ENCODE measurements at regions not wholly inside any gene's neighbourhood (a gene's known extent, or its start where the extent isn't known, plus 50 kb on each side); places are given as distances from the start of the nearest gene placed in this dataset.

DNA sequence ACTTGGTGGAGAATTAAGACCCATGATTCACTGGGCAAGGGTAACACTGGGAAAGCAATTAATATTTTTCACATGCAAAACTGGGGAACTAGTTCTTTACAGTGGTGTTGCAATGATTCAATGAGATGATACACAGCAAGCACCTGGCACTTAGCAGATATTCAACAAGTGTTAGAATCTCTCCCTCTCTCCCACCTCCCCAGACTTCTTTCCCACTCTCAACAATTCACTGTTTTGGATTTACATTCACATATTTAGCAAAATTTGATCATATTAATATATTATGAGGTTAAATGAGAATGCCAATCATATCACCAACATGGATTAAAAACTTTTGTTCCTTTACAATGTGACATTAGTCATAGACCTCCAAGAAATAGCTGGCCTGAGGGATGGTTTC lies 223.1 kb upstream of the GRIP1 start:
- H3K27ac ChIP-seq (ENCODE audit: insufficient read depth in 1 of 2, low read depth in 1 of 2, low read length in 2 of 2, poor library complexity in 1 of 2, severe bottlenecking in 2 of 2): no peak overlapping the region
- peaks cover 0 to 9% (median 4%) of the 10 kb centered on the region in 4 experiments for H3K4me1 ChIP-seq (ENCODE audit: control extremely low read depth in 1 of 4, control insufficient read depth in 4 of 4, insufficient read depth in 4 of 4, low read length in 3 of 4)
- CTCF ChIA-PET: no interaction called here
- no peaks in the 10 kb centered on the region for H3K9me3 ChIP-seq (ENCODE audit: control extremely low read depth in 1 of 5, control insufficient read depth in 4 of 5, insufficient read depth in 2 of 5, low read depth in 1 of 5, low read length in 4 of 5)
- DNase-seq: no peak
- POLR2A ChIA-PET: no interaction called here
- H3K36me3 ChIP-seq (ENCODE audit: control insufficient read depth in 4 of 4, insufficient read depth in 4 of 4, low read length in 3 of 4): no peaks in the 10 kb centered on the region
- no peak overlapping the region for H3K4me3 ChIP-seq (ENCODE audit: control insufficient read depth in 1 of 7, extremely low read depth in 1 of 7, insufficient read depth in 4 of 7, low read depth in 2 of 7, low read length in 6 of 7)
- H3K27me3 ChIP-seq (replicated peaks in 2 of 5; ENCODE audit: control insufficient read depth in 4 of 5, insufficient read depth in 5 of 5, low read length in 4 of 5): no peaks in the 10 kb centered on the region

DNA sequence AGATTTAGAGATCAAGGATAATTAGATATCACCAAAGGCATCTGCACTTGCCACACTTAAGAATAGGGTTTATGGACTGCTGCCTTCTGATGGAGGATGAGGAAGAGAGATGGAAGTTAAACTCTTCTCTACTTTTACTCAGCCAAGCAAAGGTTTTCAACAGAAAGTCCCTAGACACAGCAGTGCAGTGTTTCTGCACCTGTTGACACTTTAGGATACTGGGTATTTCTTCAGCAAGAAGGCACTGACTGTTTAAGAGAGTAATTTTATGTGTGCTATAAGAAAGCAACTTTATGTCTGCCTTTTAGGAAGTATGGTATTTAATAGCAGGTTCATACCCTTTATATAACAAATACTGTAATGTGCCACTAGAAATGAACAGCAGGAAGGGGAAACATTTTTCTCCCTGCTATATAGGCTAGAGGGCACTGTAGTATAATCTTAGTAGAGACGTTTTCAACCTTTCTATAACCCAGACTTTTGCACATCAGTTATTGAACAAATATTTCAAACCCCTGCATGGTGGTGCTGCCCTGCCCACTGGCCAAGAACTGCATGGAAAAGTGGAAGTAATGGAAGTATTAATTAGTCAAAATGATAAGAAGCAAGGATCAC lies 225.0 kb upstream of the GRIP1 start:
- H3K36me3 ChIP-seq (ENCODE audit: control insufficient read depth in 4 of 4, insufficient read depth in 4 of 4, low read length in 3 of 4): no peaks in the 10 kb centered on the region
- no peak overlapping the region for H3K4me3 ChIP-seq (ENCODE audit: control insufficient read depth in 1 of 7, extremely low read depth in 1 of 7, insufficient read depth in 4 of 7, low read depth in 2 of 7, low read length in 6 of 7)
- no peaks in the 10 kb centered on the region for H3K27me3 ChIP-seq (replicated peaks in 2 of 5; ENCODE audit: control insufficient read depth in 4 of 5, insufficient read depth in 5 of 5, low read length in 4 of 5)
- no CpG with 5 or more reads among the region's 1 CpG for WGBS (ENCODE audit: insufficient coverage)
- DNase-seq: no peak
- H3K4me1 ChIP-seq (ENCODE audit: control extremely low read depth in 1 of 4, control insufficient read depth in 4 of 4, insufficient read depth in 4 of 4, low read length in 3 of 4): peaks cover 0 to 9% (median 4%) of the 10 kb centered on the region in 4 experiments
- no peaks in the 10 kb centered on the region for H3K9me3 ChIP-seq (ENCODE audit: control extremely low read depth in 1 of 5, control insufficient read depth in 4 of 5, insufficient read depth in 2 of 5, low read depth in 1 of 5, low read length in 4 of 5)
- POLR2A ChIA-PET: no interaction called here
- CTCF ChIA-PET: interaction anchor here (0.7 kb wide), 1 partner anchor 1019 kb away, joined by 4 read pairs; no protein-coding TSS in a partner anchor
- H3K27ac ChIP-seq (ENCODE audit: insufficient read depth in 1 of 2, low read depth in 1 of 2, low read length in 2 of 2, poor library complexity in 1 of 2, severe bottlenecking in 2 of 2): no peak overlapping the region

DNA sequence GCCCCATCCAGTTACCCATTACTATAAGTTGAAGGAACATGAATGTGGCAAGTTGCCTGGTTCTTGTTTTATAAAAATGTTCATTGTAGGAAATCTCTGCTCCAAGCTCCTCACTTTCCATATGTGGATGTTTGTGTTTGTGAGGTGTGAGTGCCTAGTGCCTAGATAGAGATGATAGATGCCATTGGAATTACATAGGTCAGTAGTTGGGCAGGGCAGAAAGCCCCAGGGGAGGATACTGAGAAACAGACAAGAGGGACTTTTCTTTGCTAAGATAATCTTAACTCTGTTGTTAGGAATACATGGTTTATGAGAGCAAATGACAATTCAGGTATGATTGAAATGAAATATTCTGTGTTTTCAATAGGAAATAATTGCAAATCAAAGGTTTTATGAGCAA lies 226.3 kb upstream of the GRIP1 start:
- Histone ChIP-seq H3K4me1 (ENCODE audit: control extremely low read depth in 1 of 4, control insufficient read depth in 4 of 4, insufficient read depth in 4 of 4, low read length in 3 of 4) (peaks cover 0 to 9% (median 4%) of the 10 kb centered on the region in 4 experiments), H3K36me3 (ENCODE audit: control insufficient read depth in 4 of 4, insufficient read depth in 4 of 4, low read length in 3 of 4) (no peaks in the 10 kb centered on the region), H3K4me3 (ENCODE audit: control insufficient read depth in 1 of 7, extremely low read depth in 1 of 7, insufficient read depth in 4 of 7, low read depth in 2 of 7, low read length in 6 of 7) (no peak overlapping the region), H3K9me3 (ENCODE audit: control extremely low read depth in 1 of 5, control insufficient read depth in 4 of 5, insufficient read depth in 2 of 5, low read depth in 1 of 5, low read length in 4 of 5) (peaks cover 0 to under 1% (median 0%) of the 10 kb centered on the region in 5 experiments), H3K27me3 (replicated peaks in 2 of 5; ENCODE audit: control insufficient read depth in 4 of 5, insufficient read depth in 5 of 5, low read length in 4 of 5) (no peaks in the 10 kb centered on the region), H3K27ac (ENCODE audit: insufficient read depth in 1 of 2, low read depth in 1 of 2, low read length in 2 of 2, poor library complexity in 1 of 2, severe bottlenecking in 2 of 2) (no peak overlapping the region)
- ChIA-PET CTCF (interaction anchor here (0.6 kb wide), 1 partner anchor 88 kb away, joined by 3 read pairs; no protein-coding TSS in a partner anchor), POLR2A (no interaction called here)
- DNase-seq: no peak

DNA sequence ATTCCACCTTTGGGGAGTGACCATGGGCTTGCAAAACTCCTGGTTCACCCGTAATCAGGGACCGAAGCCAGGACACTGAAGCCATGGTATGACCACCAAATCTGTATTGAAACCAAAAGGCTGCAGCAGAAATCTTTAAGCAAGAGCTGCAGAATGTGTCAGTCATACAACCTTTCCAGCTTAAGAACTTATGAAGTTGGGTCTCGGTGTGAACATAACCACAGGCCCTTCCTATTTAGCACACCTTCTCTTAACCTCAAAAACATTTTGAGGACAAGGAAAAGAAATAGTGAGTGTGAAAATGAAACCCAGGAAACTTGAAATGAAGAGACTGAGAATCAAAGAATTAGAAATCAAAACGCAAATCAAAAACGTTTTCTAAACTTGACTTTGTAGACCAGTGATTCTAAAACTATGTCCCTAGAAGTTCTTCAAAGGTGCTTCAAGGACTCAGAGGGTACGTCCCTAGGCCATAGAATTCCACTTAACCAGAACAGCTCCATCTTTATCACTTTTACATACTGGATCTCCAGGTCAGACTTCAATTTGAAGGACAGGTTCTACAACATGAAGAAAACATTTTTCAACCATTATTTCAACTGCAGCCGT lies 231.6 kb upstream of the GRIP1 start:
- no peaks in the 10 kb centered on the region for H3K4me1 ChIP-seq (ENCODE audit: control extremely low read depth in 1 of 4, control insufficient read depth in 4 of 4, insufficient read depth in 4 of 4, low read length in 3 of 4)
- no peaks in the 10 kb centered on the region for H3K27me3 ChIP-seq (replicated peaks in 2 of 5; ENCODE audit: control insufficient read depth in 4 of 5, insufficient read depth in 5 of 5, low read length in 4 of 5)
- peaks cover 0 to 6% (median 0%) of the 10 kb centered on the region in 5 experiments for H3K9me3 ChIP-seq (ENCODE audit: control extremely low read depth in 1 of 5, control insufficient read depth in 4 of 5, insufficient read depth in 2 of 5, low read depth in 1 of 5, low read length in 4 of 5)
- no peaks in the 10 kb centered on the region for H3K36me3 ChIP-seq (ENCODE audit: control insufficient read depth in 4 of 4, insufficient read depth in 4 of 4, low read length in 3 of 4)
- no peak overlapping the region for H3K27ac ChIP-seq (ENCODE audit: insufficient read depth in 1 of 2, low read depth in 1 of 2, low read length in 2 of 2, poor library complexity in 1 of 2, severe bottlenecking in 2 of 2)
- 95% methylated on average over 5 of the region's 7 CpGs for WGBS (ENCODE audit: insufficient coverage)
- no peak for DNase-seq
- ChIA-PET POLR2A (no interaction called here), CTCF (no interaction called here)
- no peak overlapping the region for H3K4me3 ChIP-seq (ENCODE audit: control insufficient read depth in 1 of 7, extremely low read depth in 1 of 7, insufficient read depth in 4 of 7, low read depth in 2 of 7, low read length in 6 of 7)

DNA sequence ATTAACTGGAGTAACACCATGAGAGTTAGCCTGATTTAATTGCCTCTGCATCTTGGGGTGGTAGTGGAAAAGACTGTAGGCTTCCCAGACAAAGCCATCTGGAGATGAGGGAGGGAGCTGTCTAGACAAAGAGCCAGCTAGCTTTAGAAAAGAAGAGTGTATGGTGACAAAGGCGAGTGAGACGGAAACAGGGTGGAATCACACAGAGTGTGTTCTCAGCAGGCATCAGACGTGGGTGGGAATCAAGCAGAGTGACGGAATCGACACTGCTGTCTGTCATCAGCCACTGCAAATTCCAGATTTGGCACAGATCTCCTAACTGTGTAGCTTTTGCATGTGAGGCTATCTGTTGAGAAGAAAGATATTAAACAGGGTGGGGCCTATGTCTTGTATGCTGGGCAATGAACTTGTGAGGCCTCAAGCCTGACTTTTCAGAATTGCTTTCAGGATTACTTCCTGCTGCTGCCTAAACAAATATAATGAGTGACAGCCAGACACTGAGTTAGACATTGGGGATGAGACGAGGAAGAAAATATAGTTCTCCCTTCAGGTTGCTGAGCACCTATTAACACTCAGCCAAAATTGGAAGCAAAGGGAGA lies 236.5 kb upstream of the GRIP1 start:
- CTCF ChIA-PET: interaction anchor here (1.0 kb wide), 1 partner anchor 207 kb away, joined by 3 read pairs; no protein-coding TSS in a partner anchor
- Histone ChIP-seq H3K27ac (ENCODE audit: insufficient read depth in 1 of 2, low read depth in 1 of 2, low read length in 2 of 2, poor library complexity in 1 of 2, severe bottlenecking in 2 of 2) (no peak overlapping the region), H3K4me1 (ENCODE audit: control extremely low read depth in 1 of 4, control insufficient read depth in 4 of 4, insufficient read depth in 4 of 4, low read length in 3 of 4) (no peaks in the 10 kb centered on the region), H3K27me3 (replicated peaks in 2 of 5; ENCODE audit: control insufficient read depth in 4 of 5, insufficient read depth in 5 of 5, low read length in 4 of 5) (no peaks in the 10 kb centered on the region), H3K9me3 (ENCODE audit: control extremely low read depth in 1 of 5, control insufficient read depth in 4 of 5, insufficient read depth in 2 of 5, low read depth in 1 of 5, low read length in 4 of 5) (peaks cover 0 to 4% (median 0%) of the 10 kb centered on the region in 5 experiments), H3K4me3 (ENCODE audit: control insufficient read depth in 1 of 7, extremely low read depth in 1 of 7, insufficient read depth in 4 of 7, low read depth in 2 of 7, low read length in 6 of 7) (no peak overlapping the region), H3K36me3 (ENCODE audit: control insufficient read depth in 4 of 4, insufficient read depth in 4 of 4, low read length in 3 of 4) (no peaks in the 10 kb centered on the region)
- POLR2A ChIA-PET: no interaction called here
- no peak for DNase-seq
- WGBS (ENCODE audit: insufficient coverage): 98% methylated on average over 6 of the region's 6 CpGs

DNA sequence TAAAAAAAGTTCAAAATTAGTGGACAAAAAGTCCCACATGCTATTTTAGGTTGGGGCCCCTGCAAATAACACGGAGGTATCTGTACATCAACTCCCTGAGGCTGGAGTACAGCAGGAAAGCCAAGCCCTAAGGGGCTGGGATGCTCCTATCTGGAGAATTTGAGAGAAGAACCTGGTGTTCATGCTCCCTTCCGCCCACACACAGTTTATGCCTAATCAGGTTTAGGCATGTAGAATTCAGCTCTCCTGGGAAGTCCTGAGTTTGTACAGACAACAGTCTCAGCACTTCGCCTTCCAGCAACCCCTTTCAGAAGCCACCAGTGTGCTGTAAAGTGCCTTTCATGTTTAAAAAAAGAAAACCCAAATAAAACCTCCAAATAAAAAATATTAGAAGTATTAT lies 237.3 kb upstream of the GRIP1 start:
- POLR2A ChIA-PET: no interaction called here
- H3K27ac ChIP-seq (ENCODE audit: insufficient read depth in 1 of 2, low read depth in 1 of 2, low read length in 2 of 2, poor library complexity in 1 of 2, severe bottlenecking in 2 of 2): no peak overlapping the region

DNA sequence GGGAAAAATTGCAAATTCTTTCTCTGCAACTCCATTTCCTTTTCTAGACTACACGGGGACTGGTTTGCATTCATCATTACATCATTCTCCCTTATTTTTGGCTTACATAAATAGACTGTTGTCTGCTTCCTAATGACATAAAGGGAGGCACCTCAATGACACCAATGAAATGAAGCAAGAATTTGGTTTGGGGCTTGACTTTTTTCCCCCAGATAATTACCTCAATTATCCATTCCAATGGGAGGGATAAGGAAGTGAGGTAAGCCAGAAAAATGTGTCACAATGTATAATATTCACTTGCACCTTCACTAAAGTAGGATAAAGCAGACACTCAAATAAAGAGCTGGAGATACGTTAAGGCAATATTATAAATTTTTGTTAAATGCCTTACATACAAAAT lies 240.6 kb upstream of the GRIP1 start:
- no peak for DNase-seq
- 100% methylated on average over 1 of the region's 2 CpGs for WGBS (ENCODE audit: insufficient coverage)
- Histone ChIP-seq H3K27ac (ENCODE audit: insufficient read depth in 1 of 2, low read depth in 1 of 2, low read length in 2 of 2, poor library complexity in 1 of 2, severe bottlenecking in 2 of 2) (no peak overlapping the region), H3K9me3 (ENCODE audit: control extremely low read depth in 1 of 5, control insufficient read depth in 4 of 5, insufficient read depth in 2 of 5, low read depth in 1 of 5, low read length in 4 of 5) (peaks cover 0 to 2% (median 0%) of the 10 kb centered on the region in 5 experiments), H3K4me1 (ENCODE audit: control extremely low read depth in 1 of 4, control insufficient read depth in 4 of 4, insufficient read depth in 4 of 4, low read length in 3 of 4) (no peaks in the 10 kb centered on the region), H3K27me3 (replicated peaks in 2 of 5; ENCODE audit: control insufficient read depth in 4 of 5, insufficient read depth in 5 of 5, low read length in 4 of 5) (no peaks in the 10 kb centered on the region), H3K36me3 (ENCODE audit: control insufficient read depth in 4 of 4, insufficient read depth in 4 of 4, low read length in 3 of 4) (no peaks in the 10 kb centered on the region), H3K4me3 (ENCODE audit: control insufficient read depth in 1 of 7, extremely low read depth in 1 of 7, insufficient read depth in 4 of 7, low read depth in 2 of 7, low read length in 6 of 7) (no peak overlapping the region)
- ChIA-PET CTCF (interaction anchor here (1.1 kb wide), 1 partner anchor 8 kb away, joined by 4 read pairs; no protein-coding TSS in a partner anchor), POLR2A (no interaction called here)

More for the DNA sequence above, 237.3 kb upstream of the GRIP1 start:
- DNase-seq: no peak
- Histone ChIP-seq H3K9me3 (ENCODE audit: control extremely low read depth in 1 of 5, control insufficient read depth in 4 of 5, insufficient read depth in 2 of 5, low read depth in 1 of 5, low read length in 4 of 5) (peaks cover 0 to 4% (median 0%) of the 10 kb centered on the region in 5 experiments), H3K27me3 (replicated peaks in 2 of 5; ENCODE audit: control insufficient read depth in 4 of 5, insufficient read depth in 5 of 5, low read length in 4 of 5) (no peaks in the 10 kb centered on the region), H3K36me3 (ENCODE audit: control insufficient read depth in 4 of 4, insufficient read depth in 4 of 4, low read length in 3 of 4) (no peaks in the 10 kb centered on the region), H3K4me3 (ENCODE audit: control insufficient read depth in 1 of 7, extremely low read depth in 1 of 7, insufficient read depth in 4 of 7, low read depth in 2 of 7, low read length in 6 of 7) (no peak overlapping the region), H3K4me1 (ENCODE audit: control extremely low read depth in 1 of 4, control insufficient read depth in 4 of 4, insufficient read depth in 4 of 4, low read length in 3 of 4) (no peaks in the 10 kb centered on the region)
- CTCF ChIA-PET: interaction anchor here (1.6 kb wide), 1 partner anchor 29 kb away, joined by 3 read pairs; no protein-coding TSS in a partner anchor
- WGBS (ENCODE audit: insufficient coverage): 94% methylated on average over 2 of the region's 3 CpGs
